LNCaP clone FGC (cell line): ENCODE measurements at regions not wholly inside any gene's neighbourhood (a gene's known extent, or its start where the extent isn't known, plus 50 kb on each side); places are given as distances from the start of the nearest gene placed in this dataset.
A peak's percentile ranks its signal among the peaks of the same experiment; 100 is the strongest.

Experiments used
- DNase-seq: peaks from one replicate; pipeline ENCODE4 v3.0.0-alpha.2; 2011; ENCODE audit warnings: low read depth
- H3K4me3 ChIP-seq: 2 replicates; pipeline ENCODE4 v1.5.1; 2011; ENCODE audit warnings: mild to moderate bottlenecking, low read depth, low read length, control low read depth
- TF ChIP-seq, protein P1 (sequence below): IDR thresholded peaks from 2 replicates; pipeline ENCODE4 v1.5.1; 2012; ENCODE audit warnings: mild to moderate bottlenecking; ENCODE audit not compliant: control insufficient read depth, insufficient read depth; ENCODE audit errors: extremely low read depth

DNA sequence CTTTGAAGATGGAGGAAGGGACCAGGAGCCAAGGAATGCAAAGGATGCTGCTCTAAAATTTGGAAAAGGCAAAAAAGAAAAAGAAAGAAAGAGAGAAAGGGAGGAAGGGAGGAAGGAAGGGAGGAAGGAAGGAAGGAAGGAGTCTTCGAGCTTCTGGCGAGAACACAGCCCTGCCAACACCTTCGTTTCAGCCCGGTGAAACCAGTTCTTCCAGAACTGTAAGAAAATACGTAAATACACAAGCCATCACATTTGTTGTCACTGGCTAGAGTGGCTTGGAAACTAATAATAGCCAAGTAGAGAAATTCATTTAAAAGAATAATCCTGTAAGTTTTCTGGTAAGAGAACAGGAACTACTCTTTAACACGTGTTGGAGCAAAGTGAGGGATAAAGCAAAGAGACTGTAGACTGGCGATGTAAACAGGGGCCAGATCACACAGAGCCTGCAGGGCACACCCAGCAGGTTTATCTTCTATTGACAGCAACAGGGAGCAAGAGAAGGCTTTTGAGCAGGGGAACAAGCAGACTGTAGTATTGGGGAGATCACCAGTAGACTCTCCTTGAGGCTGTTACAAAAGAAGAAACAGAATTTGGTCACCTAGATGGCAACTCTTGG is 188.7 kb upstream of the MPHOSPH6 start:
- TF ChIP-seq, protein P1, sequence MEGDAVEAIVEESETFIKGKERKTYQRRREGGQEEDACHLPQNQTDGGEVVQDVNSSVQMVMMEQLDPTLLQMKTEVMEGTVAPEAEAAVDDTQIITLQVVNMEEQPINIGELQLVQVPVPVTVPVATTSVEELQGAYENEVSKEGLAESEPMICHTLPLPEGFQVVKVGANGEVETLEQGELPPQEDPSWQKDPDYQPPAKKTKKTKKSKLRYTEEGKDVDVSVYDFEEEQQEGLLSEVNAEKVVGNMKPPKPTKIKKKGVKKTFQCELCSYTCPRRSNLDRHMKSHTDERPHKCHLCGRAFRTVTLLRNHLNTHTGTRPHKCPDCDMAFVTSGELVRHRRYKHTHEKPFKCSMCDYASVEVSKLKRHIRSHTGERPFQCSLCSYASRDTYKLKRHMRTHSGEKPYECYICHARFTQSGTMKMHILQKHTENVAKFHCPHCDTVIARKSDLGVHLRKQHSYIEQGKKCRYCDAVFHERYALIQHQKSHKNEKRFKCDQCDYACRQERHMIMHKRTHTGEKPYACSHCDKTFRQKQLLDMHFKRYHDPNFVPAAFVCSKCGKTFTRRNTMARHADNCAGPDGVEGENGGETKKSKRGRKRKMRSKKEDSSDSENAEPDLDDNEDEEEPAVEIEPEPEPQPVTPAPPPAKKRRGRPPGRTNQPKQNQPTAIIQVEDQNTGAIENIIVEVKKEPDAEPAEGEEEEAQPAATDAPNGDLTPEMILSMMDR: no peak
- H3K4me3 ChIP-seq: no peak overlapping the region; the same call in 1 of the 2 replicates
- peak; percentile 78 for DNase-seq

DNA sequence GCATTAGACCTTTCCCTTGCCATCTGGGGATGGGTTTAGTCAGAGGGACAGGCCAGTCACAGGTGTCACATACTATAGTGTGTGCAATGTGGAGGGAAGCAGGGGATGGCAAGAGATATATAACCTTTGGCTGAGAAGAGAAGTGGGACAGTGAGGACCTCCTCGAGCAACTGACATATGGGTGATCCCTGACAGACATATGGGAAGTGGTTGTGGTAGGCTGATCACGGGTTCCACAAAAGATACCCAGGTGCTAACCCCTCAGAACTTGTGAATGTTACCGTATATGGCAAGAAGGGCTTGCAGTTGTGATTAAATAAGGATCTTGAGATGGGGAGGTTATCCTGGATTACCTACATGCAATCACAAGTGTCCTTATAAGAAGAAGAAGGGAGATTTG is 188.1 kb upstream of the MPHOSPH6 start:
- TF ChIP-seq, protein P1: no peak
- DNase-seq: no peak
- no peak overlapping the region for H3K4me3 ChIP-seq

DNA sequence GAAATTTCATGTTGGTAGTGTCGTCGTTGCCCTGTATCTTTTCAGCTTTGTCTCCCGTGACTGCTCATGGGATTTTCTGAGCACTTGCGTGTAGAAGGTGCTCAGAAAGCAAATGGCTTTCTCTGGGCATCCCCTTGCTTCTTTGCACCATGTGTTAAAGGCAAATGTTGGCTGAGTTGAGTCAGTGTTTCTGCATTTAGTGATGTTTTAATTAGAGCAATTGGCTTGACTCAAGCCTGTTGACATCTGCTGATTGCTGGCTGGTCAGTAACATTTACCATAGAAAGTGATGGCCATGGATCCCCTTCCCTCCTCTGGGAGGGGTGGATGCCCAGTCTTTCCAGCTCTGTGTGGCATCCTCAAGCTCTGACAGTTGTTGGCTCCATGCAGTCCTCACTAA is 187.2 kb upstream of the MPHOSPH6 start:
- H3K4me3 ChIP-seq: no peak overlapping the region
- no peak for DNase-seq
- TF ChIP-seq, protein P1: no peak

GRCh38 chr16:82350560-82350959 is 180.5 kb upstream of the MPHOSPH6 start:
- DNase-seq: no peak
- TF ChIP-seq, protein P1: no peak
- H3K4me3 ChIP-seq: no peak overlapping the region

DNA sequence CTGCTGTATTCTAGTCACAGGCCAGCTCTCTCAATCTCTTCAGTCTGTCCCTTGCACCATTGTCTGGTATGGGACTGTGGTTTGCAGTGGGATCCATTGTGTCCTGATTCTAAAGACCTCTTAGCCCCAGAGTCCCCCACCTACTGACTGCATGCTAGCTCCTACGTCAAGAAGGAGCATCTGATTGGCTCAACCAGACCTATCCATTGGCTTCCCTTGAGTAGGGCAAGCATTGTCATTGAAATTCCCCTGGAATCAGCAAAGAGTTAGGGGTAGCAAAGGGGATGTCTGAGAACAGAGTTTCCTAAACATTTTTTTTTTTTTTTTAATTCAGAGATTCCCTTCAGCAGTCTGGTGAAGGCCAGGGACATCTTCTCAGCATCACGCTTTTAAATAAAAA is 175.3 kb upstream of the MPHOSPH6 start:
- TF ChIP-seq, protein P1: no peak
- no peak overlapping the region for H3K4me3 ChIP-seq
- no peak for DNase-seq

GRCh38 chr16:82344157-82344556 is 174.1 kb upstream of the MPHOSPH6 start:
- no peak overlapping the region for H3K4me3 ChIP-seq
- DNase-seq: no peak
- TF ChIP-seq, protein P1: peak; percentile 92

DNA sequence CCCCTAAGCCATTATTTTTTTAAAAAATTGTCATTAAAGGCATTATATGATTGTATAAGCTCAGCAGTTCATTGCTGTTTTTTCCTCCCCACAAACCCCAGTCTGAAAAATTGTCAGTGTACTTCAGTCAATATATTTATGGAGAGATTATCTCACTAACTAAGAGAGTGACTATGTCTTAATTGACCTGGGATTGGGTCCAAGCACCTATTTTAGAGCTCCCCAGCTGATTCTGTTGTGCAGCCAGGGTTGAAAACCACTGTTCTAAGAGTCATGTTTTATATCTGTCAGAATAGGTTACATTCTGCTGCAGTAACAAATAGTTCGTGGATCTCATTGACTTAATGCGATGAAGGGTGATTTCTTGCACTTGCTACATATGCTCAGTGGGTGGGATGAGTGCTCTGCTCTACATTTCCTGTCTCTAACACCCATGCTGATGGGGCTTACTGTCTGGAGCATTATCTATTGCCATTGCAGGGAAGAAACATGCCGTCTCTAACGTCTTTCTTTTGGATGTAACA is 171.2 kb upstream of the MPHOSPH6 start:
- H3K4me3 ChIP-seq: no peak overlapping the region
- DNase-seq: no peak
- TF ChIP-seq, protein P1: no peak
